ENCODE measurements at regions not wholly inside any gene's neighbourhood (a gene's known extent, or its start where the extent isn't known, plus 50 kb on each side); places are given as distances from the start of the nearest gene placed in this dataset.

- TF ChIP-seq, protein P1, sequence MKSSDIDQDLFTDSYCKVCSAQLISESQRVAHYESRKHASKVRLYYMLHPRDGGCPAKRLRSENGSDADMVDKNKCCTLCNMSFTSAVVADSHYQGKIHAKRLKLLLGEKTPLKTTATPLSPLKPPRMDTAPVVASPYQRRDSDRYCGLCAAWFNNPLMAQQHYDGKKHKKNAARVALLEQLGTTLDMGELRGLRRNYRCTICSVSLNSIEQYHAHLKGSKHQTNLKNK (CRISPR knock-in tag; IDR thresholded peaks at IDR 0.05), result no peak
- TF ChIP-seq CREM (CRISPR knock-in tag; IDR thresholded peaks at IDR 0.05) (no peak), ZNF423 (CRISPR knock-in tag; IDR thresholded peaks at IDR 0.05) (no peak)
These were observed 67.9 kb upstream of the NPAP1 start (continued) for GRCh38 chr15:24607636-24608035.

- TF ChIP-seq RORB (CRISPR knock-in tag; IDR thresholded peaks at IDR 0.05) (no peak), ATF1 (CRISPR knock-in tag; IDR thresholded peaks at IDR 0.05) (no peak), ETV6 (CRISPR knock-in tag; IDR thresholded peaks at IDR 0.05) (no peak)
- TF ChIP-seq, protein P2, sequence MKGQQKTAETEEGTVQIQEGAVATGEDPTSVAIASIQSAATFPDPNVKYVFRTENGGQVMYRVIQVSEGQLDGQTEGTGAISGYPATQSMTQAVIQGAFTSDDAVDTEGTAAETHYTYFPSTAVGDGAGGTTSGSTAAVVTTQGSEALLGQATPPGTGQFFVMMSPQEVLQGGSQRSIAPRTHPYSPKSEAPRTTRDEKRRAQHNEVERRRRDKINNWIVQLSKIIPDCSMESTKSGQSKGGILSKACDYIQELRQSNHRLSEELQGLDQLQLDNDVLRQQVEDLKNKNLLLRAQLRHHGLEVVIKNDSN (CRISPR knock-in tag; IDR thresholded peaks at IDR 0.05), result no peak
- TF ChIP-seq, protein P3, sequence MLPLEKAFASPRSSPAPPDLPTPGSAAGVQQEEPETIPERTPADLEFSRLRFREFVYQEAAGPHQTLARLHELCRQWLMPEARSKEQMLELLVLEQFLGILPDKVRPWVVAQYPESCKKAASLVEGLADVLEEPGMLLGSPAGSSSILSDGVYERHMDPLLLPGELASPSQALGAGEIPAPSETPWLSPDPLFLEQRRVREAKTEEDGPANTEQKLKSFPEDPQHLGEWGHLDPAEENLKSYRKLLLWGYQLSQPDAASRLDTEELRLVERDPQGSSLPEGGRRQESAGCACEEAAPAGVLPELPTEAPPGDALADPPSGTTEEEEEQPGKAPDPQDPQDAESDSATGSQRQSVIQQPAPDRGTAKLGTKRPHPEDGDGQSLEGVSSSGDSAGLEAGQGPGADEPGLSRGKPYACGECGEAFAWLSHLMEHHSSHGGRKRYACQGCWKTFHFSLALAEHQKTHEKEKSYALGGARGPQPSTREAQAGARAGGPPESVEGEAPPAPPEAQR (CRISPR knock-in tag; IDR thresholded peaks at IDR 0.05), result no peak
- TF ChIP-seq, protein P4, sequence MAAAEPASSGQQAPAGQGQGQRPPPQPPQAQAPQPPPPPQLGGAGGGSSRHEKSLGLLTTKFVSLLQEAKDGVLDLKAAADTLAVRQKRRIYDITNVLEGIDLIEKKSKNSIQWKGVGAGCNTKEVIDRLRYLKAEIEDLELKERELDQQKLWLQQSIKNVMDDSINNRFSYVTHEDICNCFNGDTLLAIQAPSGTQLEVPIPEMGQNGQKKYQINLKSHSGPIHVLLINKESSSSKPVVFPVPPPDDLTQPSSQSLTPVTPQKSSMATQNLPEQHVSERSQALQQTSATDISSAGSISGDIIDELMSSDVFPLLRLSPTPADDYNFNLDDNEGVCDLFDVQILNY (CRISPR knock-in tag; IDR thresholded peaks at IDR 0.05), result no peak
- Mint-ChIP-seq H3K9me3 (peaks cover 82% of the 10 kb centered on the region), H3K36me3 (peaks cover 75% of the 10 kb centered on the region), H3K4me3 (no peak overlapping the region), H3K27ac (no peak overlapping the region), H3K4me1 (peaks cover 4% of the 10 kb centered on the region), H3K27me3 (ENCODE audit: low read depth) (peaks cover 16% of the 10 kb centered on the region)
- ATAC-seq (no peak), DNase-seq (ENCODE audit: low spot score) (no peak)
- CTCF ChIA-PET, result no interaction called here
- POLR2A ChIA-PET, result no interaction called here
These were observed 57.9 kb upstream of the NPAP1 start for GRCh38 chr15:24617646-24618045.

- ATAC-seq (no peak), DNase-seq (ENCODE audit: low spot score) (no peak)
- peaks cover 56% of the 10 kb centered on the region for H3K36me3 Mint-ChIP-seq
- H3K4me3 Mint-ChIP-seq, result no peak overlapping the region
- H3K4me1 Mint-ChIP-seq, result peaks cover 4% of the 10 kb centered on the region
- ChIA-PET CTCF (no interaction called here), POLR2A (no interaction called here)
- H3K27me3 Mint-ChIP-seq (ENCODE audit: low read depth), result peaks cover 16% of the 10 kb centered on the region
- TF ChIP-seq IRF2 (CRISPR knock-in tag; IDR thresholded peaks at IDR 0.05; ENCODE audit: borderline replicate concordance, low read depth) (no peak), JAZF1 (CRISPR knock-in tag; IDR thresholded peaks at IDR 0.05) (no peak), PRRX2 (CRISPR knock-in tag; IDR thresholded peaks at IDR 0.05) (no peak), ZNF512 (CRISPR knock-in tag; IDR thresholded peaks at IDR 0.05; ENCODE audit: borderline replicate concordance) (no peak), SP1 (CRISPR knock-in tag; conservative IDR thresholded peaks at IDR 0.05) (no peak)
- TF ChIP-seq, protein P5, sequence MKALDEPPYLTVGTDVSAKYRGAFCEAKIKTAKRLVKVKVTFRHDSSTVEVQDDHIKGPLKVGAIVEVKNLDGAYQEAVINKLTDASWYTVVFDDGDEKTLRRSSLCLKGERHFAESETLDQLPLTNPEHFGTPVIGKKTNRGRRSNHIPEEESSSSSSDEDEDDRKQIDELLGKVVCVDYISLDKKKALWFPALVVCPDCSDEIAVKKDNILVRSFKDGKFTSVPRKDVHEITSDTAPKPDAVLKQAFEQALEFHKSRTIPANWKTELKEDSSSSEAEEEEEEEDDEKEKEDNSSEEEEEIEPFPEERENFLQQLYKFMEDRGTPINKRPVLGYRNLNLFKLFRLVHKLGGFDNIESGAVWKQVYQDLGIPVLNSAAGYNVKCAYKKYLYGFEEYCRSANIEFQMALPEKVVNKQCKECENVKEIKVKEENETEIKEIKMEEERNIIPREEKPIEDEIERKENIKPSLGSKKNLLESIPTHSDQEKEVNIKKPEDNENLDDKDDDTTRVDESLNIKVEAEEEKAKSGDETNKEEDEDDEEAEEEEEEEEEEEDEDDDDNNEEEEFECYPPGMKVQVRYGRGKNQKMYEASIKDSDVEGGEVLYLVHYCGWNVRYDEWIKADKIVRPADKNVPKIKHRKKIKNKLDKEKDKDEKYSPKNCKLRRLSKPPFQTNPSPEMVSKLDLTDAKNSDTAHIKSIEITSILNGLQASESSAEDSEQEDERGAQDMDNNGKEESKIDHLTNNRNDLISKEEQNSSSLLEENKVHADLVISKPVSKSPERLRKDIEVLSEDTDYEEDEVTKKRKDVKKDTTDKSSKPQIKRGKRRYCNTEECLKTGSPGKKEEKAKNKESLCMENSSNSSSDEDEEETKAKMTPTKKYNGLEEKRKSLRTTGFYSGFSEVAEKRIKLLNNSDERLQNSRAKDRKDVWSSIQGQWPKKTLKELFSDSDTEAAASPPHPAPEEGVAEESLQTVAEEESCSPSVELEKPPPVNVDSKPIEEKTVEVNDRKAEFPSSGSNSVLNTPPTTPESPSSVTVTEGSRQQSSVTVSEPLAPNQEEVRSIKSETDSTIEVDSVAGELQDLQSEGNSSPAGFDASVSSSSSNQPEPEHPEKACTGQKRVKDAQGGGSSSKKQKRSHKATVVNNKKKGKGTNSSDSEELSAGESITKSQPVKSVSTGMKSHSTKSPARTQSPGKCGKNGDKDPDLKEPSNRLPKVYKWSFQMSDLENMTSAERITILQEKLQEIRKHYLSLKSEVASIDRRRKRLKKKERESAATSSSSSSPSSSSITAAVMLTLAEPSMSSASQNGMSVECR (CRISPR knock-in tag; IDR thresholded peaks at IDR 0.05; ENCODE audit: borderline replicate concordance), result no peak
- TF ChIP-seq, protein P6, sequence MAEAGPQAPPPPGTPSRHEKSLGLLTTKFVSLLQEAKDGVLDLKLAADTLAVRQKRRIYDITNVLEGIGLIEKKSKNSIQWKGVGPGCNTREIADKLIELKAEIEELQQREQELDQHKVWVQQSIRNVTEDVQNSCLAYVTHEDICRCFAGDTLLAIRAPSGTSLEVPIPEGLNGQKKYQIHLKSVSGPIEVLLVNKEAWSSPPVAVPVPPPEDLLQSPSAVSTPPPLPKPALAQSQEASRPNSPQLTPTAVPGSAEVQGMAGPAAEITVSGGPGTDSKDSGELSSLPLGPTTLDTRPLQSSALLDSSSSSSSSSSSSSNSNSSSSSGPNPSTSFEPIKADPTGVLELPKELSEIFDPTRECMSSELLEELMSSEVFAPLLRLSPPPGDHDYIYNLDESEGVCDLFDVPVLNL (CRISPR knock-in tag; IDR thresholded peaks at IDR 0.05; ENCODE audit: borderline replicate concordance, low read depth), result no peak
- peaks cover 70% of the 10 kb centered on the region for H3K9me3 Mint-ChIP-seq
- H3K27ac Mint-ChIP-seq, result no peak overlapping the region
These were observed 53.9 kb upstream of the NPAP1 start for GRCh38 chr15:24621630-24622215.
